GM10248 (cell line): ENCODE measurements at regions not wholly inside any gene's neighbourhood (a gene's known extent, or its start where the extent isn't known, plus 50 kb on each side); places are given as distances from the start of the nearest gene placed in this dataset.

ENCODE experiments used
- CTCF ChIA-PET: fragments of 300-600 bp; sonication (Branson Sonifier 250); formaldehyde crosslinking; extraction: SDS; loops from one replicate; lab custom pipeline; 2021; ENCODE audit warnings: antibody characterized with exemption; lab: Yijun Ruan, JAX
- POLR2A ChIA-PET: fragments of 350-650 bp; sonication (Branson Sonifier 250); formaldehyde crosslinking; extraction: SDS; loops from one replicate; lab custom pipeline; 2020; ENCODE audit warnings: antibody characterized with exemption; lab: Yijun Ruan, JAX
- DNase-seq: peaks from one replicate; pipeline ENCODE4 v3.0.0; 2012; ENCODE audit errors: extremely low spot score
- TF ChIP-seq, protein P1 (sequence below): IDR thresholded peaks from 2 replicates; pipeline ENCODE4 v1.5.1; 2012; ENCODE audit warnings: mild to moderate bottlenecking, low read depth; ENCODE audit errors: extremely low read depth, missing control alignments, control extremely low read depth

DNA sequence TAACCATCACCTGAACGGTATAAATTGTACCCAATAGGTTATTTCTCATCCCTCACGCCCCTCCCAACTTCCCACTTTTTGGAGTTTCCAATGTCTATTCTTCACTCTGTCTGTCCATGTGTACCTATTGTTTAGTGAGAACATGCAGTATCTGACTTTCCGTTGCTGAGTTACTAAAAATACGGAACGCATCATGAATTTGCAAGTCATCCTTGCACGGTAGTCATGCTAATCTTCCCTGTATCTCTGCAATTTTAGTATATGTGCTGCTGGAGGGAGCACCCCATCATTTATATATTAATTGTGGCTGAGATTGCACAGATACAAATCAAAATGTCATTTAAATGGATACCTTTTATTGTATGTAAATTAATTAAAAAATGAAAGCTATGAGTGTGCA is 75.7 kb upstream of the SFMBT2 start:
- ChIA-PET POLR2A (no interaction called here), CTCF (interaction anchor here (1.0 kb wide), 1 partner anchor 13 kb away, joined by 3 read pairs; no protein-coding TSS in a partner anchor)
- no peak for DNase-seq
- TF ChIP-seq, protein P1, sequence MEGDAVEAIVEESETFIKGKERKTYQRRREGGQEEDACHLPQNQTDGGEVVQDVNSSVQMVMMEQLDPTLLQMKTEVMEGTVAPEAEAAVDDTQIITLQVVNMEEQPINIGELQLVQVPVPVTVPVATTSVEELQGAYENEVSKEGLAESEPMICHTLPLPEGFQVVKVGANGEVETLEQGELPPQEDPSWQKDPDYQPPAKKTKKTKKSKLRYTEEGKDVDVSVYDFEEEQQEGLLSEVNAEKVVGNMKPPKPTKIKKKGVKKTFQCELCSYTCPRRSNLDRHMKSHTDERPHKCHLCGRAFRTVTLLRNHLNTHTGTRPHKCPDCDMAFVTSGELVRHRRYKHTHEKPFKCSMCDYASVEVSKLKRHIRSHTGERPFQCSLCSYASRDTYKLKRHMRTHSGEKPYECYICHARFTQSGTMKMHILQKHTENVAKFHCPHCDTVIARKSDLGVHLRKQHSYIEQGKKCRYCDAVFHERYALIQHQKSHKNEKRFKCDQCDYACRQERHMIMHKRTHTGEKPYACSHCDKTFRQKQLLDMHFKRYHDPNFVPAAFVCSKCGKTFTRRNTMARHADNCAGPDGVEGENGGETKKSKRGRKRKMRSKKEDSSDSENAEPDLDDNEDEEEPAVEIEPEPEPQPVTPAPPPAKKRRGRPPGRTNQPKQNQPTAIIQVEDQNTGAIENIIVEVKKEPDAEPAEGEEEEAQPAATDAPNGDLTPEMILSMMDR, result no peak

DNA sequence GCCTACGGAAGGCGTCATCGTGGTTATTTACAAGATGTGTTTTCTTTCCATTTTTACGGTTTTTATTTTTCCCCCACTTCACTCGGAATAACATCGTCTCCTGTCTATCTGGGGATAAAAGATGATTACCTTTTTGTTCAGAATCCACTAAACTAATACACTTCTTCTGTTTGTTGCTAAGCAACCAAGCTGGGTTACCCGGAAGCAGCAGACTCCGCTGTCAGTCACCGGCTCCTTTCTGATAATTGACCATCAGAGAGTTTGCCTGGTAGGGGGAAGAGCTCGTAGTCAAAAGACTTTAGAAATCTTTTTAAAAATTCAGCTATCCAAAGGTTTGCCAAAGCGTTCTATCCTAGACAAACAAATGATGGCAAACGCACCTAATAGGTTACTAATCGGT is 75.0 kb upstream of the SFMBT2 start:
- POLR2A ChIA-PET, result no interaction called here
- CTCF ChIA-PET, result interaction anchor here (1.0 kb wide), 1 partner anchor 13 kb away, joined by 3 read pairs; no protein-coding TSS in a partner anchor
- DNase-seq, result no peak
- TF ChIP-seq, protein P1, result no peak

DNA sequence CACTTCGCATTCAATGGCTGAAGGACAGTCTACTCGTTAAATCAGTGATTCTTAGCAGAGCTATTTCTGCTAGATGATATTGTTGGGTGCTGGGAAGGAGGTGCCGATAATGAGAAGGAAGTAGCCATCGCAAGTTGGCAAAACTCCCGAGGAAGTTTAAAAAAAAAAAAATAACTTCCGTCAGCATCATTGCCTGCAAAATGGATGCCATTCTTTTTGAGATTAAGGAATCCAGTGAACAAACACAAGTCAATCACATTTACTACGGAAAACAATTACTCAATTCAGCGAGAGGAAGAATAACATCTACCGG is 74.4 kb upstream of the SFMBT2 start:
- DNase-seq, result no peak
- POLR2A ChIA-PET, result no interaction called here
- CTCF ChIA-PET, result interaction anchor here (1.7 kb wide), 1 partner anchor 40 kb away, joined by 5 read pairs; no protein-coding TSS in a partner anchor
- TF ChIP-seq, protein P1, result no peak

DNA sequence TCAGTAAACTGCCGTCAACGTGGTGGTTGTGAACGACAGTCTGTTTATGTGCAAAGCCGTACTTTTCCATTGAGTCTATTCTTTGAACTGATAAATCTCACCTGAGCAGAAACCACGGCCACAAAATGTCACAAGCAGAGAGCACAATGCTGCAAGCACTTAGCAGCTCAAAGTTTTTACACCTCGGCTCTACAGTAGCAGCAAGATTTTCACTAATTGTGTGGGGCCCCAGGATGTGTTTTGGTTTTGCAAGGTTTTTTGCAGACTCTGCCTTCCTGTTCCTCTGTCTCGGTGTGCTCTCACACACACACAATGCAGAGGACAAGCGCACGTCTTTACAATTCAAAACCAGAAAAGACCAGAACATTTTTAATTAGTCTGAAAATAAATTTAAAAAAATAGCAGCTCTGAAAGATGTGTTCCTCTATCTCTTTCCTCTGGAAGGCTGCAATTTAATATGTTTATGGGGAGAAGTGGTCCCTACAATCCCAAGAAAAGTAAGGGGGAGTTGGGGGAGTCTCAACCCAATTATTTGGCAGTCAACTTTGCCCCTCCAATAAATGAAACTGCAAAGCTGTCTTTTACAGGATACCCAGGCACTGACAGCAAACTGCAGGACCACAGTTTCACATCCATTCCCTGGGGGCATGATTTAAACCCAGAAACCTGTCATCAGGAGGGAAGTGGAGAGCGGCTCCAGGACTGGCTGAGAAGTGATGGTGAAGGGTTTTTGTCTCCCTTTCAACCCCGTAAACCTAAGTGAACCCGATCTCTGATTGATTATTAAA is 73.8 kb upstream of the SFMBT2 start:
- DNase-seq, result peak; percentile 44
- TF ChIP-seq, protein P1, result no peak
- ChIA-PET POLR2A (no interaction called here), CTCF (interaction anchor here (0.6 to 1.7 kb wide), 2 partner anchors 13 to 41 kb away, joined by 5 read pairs; no protein-coding TSS in a partner anchor)

DNA sequence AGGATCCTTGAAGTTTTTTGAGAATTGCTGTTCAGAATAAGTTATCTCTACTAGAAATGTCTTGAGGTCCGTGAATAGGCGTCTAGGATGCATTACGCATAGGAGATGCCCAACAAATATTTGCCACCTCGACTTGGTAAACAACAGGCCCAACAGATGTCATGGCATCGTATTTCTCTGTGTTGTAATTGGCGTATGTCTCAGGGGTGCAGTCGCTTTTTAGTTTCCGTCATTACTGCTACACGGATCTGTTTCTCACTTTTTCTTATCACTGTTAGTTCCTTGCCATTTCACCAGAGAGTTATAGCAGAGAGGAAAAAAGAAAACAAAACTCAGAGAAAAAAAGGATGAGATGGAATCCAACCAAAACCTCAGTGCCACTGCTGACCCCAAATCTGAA is 73.0 kb upstream of the SFMBT2 start:
- DNase-seq, result no peak
- ChIA-PET POLR2A (no interaction called here), CTCF (interaction anchor here (0.6 to 1.7 kb wide), 2 partner anchors 12 to 42 kb away, joined by 5 read pairs; no protein-coding TSS in a partner anchor)
- TF ChIP-seq, protein P1, result no peak

DNA sequence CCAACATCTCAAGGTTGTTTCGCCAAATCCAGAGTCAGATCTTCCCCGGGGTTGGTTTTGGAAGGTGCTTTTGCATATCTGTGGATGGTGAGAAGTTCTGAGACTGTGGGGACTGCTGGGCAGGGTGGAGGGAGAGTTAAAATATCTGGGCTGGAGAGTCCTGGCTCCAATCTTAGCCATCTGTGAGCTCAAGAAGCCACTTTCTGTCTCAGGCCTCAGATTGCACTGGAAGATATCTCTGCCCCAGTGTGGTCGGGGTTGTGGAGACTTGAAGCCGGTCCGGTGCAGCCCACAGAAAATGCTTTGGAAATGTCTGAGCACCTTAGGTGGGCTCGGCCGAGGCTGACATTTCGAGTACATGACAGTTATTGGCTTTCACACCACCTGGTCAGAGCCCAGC is 72.2 kb upstream of the SFMBT2 start:
- ChIA-PET CTCF (interaction anchor here (1.3 kb wide), 2 partner anchors 11 to 563 kb away, joined by 3 read pairs; no protein-coding TSS in a partner anchor), POLR2A (no interaction called here)
- TF ChIP-seq, protein P1, result no peak
- DNase-seq, result no peak
